ENCODE measurements at regions not wholly inside any gene's neighbourhood (a gene's known extent, or its start where the extent isn't known, plus 50 kb on each side); places are given as distances from the start of the nearest gene placed in this dataset.

DNA sequence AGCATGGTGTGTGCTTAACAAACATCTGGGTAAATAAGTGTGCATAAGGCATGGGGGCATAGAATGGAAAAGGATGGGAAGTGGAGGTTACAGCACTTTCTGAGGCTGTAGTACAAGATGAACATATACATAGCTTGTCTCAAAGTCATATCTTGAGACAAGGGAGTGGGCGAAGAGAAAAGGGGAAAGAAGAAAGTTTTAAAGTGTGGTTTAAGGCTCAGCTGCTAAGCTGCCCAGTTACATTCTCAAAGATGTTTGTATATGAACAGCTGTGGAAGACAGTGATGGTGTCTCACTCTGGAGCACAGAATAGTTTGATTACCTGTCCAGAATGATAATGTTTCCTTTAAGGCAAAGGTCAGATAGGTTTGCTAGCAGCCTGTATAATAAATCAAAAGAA lies 61.9 kb upstream of the LANCL2 start:
- Histone ChIP-seq H3K4me1 (no peaks in the 10 kb centered on the region), H3K27me3 (no peaks in the 10 kb centered on the region), H3K9me3 (no peaks in the 10 kb centered on the region), H3K36me3 (no peaks in the 10 kb centered on the region), H3K27ac (no peak overlapping the region), H3K4me3 (no peak overlapping the region)
- TF ChIP-seq, protein P1, sequence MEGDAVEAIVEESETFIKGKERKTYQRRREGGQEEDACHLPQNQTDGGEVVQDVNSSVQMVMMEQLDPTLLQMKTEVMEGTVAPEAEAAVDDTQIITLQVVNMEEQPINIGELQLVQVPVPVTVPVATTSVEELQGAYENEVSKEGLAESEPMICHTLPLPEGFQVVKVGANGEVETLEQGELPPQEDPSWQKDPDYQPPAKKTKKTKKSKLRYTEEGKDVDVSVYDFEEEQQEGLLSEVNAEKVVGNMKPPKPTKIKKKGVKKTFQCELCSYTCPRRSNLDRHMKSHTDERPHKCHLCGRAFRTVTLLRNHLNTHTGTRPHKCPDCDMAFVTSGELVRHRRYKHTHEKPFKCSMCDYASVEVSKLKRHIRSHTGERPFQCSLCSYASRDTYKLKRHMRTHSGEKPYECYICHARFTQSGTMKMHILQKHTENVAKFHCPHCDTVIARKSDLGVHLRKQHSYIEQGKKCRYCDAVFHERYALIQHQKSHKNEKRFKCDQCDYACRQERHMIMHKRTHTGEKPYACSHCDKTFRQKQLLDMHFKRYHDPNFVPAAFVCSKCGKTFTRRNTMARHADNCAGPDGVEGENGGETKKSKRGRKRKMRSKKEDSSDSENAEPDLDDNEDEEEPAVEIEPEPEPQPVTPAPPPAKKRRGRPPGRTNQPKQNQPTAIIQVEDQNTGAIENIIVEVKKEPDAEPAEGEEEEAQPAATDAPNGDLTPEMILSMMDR (IDR thresholded peaks at IDR 0.05), result no peak
- TF ChIP-seq POLR2A (IDR thresholded peaks at IDR 0.05), result no peak
- intact Hi-C loops (cut with DNase I; ENCODE audit: low total_unique reads), result no loop called here
- DNase-seq, result no peak

DNA sequence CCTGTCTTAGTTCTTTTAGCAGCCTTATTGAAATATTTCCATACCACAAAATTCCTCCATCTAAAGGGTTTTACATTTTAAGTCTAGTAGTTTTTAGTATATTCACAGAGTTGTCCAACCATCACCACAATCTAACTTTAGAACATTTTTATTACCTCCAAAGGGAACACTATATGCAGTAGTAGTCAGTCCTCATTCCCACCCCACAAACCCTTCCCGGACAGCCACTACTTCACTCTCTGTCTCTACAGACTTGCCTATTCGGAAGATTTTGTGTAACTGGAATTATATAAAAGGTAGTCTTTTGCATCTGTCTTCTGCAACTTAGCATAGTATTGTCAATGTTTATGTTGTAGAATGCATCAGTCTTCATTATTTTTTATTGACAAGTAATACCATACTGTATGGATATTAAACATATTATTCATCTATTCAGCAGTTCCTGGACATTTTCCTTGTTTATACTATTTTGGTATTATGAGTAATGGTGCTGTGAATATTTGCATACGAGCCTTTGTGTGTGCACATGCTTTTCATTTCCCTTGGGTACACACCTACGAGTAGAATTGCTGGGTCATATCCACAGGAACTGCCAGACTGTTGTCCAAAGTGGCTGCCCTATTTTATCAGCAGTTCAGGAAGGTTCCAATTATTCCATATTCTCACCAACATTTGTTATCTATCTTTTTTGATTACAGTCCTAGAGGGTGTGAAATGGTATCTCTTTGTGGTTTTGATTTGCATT lies 60.9 kb upstream of the LANCL2 start:
- intact Hi-C loops (cut with DNase I; ENCODE audit: low total_unique reads), result no loop called here
- no peaks in the 10 kb centered on the region for H3K9me3 ChIP-seq
- H3K27me3 ChIP-seq, result no peaks in the 10 kb centered on the region
- no peak overlapping the region for H3K4me3 ChIP-seq
- no peak overlapping the region for H3K27ac ChIP-seq
- no peak for DNase-seq
- H3K36me3 ChIP-seq, result no peaks in the 10 kb centered on the region
- H3K4me1 ChIP-seq, result no peaks in the 10 kb centered on the region
- TF ChIP-seq, protein P1 (IDR thresholded peaks at IDR 0.05), result no peak
- no peak for TF ChIP-seq POLR2A (IDR thresholded peaks at IDR 0.05)

DNA sequence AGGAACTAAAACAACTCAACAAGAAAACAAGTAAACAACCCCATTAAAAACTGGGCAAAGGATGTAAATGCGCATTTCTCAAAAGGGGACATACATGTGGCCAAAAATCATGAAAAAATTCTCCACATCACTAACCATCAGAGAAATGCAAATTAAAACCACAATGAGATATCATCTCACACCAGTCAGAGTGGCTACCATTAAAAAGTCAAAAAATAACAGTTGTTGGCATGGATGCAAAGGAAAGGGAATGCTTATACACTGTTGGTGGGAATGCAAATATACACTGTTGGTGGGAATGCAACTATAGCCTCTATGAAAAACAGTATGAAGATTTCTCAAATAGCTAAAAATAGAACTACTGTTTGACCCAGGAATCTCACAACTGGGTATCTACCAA lies 60.0 kb upstream of the LANCL2 start:
- no peak for DNase-seq
- no peak for TF ChIP-seq POLR2A (IDR thresholded peaks at IDR 0.05)
- TF ChIP-seq, protein P1 (IDR thresholded peaks at IDR 0.05), result no peak
- no peaks in the 10 kb centered on the region for H3K4me1 ChIP-seq
- H3K36me3 ChIP-seq, result no peaks in the 10 kb centered on the region
- intact Hi-C loops (cut with DNase I; ENCODE audit: low total_unique reads), result no loop called here
- no peaks in the 10 kb centered on the region for H3K9me3 ChIP-seq
- H3K27me3 ChIP-seq, result no peaks in the 10 kb centered on the region
- no peak overlapping the region for H3K4me3 ChIP-seq
- H3K27ac ChIP-seq, result no peak overlapping the region

DNA sequence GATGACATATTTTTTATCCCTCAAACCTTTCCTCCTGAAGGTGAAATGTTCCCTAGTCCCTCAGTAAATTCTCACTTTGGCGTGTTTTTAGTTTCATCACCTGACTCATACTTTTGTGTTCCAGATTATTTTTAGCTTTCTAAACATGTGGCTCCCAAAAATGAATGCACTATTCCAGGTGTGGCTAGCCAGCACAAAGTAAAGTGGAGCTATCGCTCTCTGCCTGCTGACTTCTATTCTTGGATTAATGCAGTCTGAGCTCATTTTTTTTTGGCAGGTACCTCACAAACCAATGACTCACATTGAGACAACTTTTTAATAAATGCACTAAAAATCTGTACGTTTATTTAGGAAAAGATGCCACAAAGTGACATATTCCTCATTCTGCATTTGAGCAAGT lies 58.8 kb upstream of the LANCL2 start:
- H3K9me3 ChIP-seq, result no peaks in the 10 kb centered on the region
- TF ChIP-seq, protein P1 (IDR thresholded peaks at IDR 0.05), result no peak
- TF ChIP-seq POLR2A (IDR thresholded peaks at IDR 0.05), result no peak
- intact Hi-C loops (cut with DNase I; ENCODE audit: low total_unique reads), result no loop called here
- no peaks in the 10 kb centered on the region for H3K36me3 ChIP-seq
- no peak overlapping the region for H3K4me3 ChIP-seq
- DNase-seq, result no peak
- H3K27ac ChIP-seq, result peak overlapping the region in 1 of 2 donors; percentile 20
- no peaks in the 10 kb centered on the region for H3K27me3 ChIP-seq
- no peaks in the 10 kb centered on the region for H3K4me1 ChIP-seq

DNA sequence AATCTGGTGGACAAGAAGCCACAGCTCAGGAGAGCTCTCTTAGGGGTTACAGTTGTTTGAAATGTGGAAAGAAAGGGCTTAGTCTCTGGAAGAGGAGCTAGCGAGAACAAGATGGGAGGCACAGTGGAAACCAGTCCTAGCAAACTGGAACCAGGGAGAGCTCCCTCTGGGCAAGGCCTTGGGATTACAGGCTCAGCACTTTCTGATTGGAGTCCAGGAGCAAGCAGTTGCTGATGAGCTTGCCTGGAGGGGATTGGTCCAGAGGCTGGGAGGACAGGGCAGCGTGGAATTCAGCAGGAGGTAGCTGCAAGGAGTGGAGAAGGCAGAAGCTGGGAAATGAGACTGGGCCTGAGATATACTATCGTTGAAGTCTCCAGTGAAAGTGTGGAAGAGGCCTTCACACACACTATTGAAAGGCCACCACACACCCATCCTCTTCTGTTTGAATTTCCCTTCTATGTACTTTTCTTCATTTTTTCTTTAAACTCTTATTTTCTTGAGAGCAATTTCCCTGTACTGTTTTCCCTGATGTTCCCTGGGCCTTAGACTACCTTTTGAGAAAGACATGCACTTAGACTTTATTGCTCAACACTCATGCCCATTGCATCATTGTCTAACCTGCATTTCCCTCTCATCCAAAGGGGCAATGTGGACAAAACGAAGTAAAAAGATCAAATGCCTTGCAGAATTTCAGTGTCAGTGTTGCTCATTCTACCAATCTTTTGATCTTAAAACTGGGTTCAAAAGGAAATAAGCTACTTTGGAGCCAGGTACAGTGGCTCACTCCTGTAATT lies 57.8 kb upstream of the LANCL2 start:
- DNase-seq, result no peak
- H3K4me1 ChIP-seq, result no peaks in the 10 kb centered on the region
- intact Hi-C loops (cut with DNase I; ENCODE audit: low total_unique reads), result no loop called here
- peak overlapping the region in 1 of 2 donors; percentile 20 for H3K27ac ChIP-seq
- no peak overlapping the region for H3K4me3 ChIP-seq
- H3K36me3 ChIP-seq, result no peaks in the 10 kb centered on the region
- H3K9me3 ChIP-seq, result no peaks in the 10 kb centered on the region
- H3K27me3 ChIP-seq, result no peaks in the 10 kb centered on the region
- no peak for TF ChIP-seq POLR2A (IDR thresholded peaks at IDR 0.05)
- TF ChIP-seq, protein P1 (IDR thresholded peaks at IDR 0.05), result no peak
